ENCODE measurements at regions not wholly inside any gene's neighbourhood (a gene's known extent, or its start where the extent isn't known, plus 50 kb on each side); places are given as distances from the start of the nearest gene placed in this dataset.

DNA sequence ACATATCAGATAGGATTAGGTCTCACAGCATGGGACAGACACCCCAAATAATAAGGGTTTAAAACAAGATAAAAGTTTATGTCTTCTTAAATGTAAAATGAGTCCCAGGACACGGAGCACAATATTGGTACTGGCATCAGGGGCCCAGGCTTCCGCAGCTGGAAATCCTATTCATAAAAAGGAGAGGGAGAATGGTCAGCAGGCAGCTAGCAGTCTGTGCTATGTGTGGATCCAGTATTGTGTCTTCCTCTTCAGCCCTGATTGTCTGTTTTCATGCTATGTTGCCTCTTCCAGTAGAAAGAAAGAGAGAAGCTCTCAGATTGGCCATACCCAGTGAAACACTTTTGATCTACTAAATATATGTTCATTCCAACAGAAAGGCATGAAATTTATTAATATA, 319.3 kb upstream of the SLCO3A1 start:
- FAIRE-seq = no peak
- H4K20me1 ChIP-seq (ENCODE audit: control insufficient read depth, extremely low read depth, insufficient read depth, low read length) = no peaks in the 10 kb centered on the region

DNA sequence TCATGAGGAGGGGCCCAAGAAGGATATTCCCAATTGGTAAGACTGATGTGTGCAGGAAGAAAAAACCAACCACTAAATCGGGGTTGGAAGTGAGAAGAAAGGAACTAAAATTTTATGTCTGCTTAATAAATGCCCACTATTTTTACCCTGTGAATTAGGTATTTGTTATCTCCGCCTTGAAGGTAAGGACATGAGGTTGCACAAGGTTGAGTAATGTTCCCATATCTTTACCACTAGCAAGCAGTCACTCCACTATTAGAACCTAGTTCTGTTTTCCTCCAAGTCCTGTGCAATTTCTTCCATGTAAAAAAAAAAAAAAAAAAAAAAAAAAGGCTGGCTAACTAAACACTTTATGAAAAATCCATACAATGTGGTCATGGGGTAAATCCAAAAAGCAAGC, 318.5 kb upstream of the SLCO3A1 start:
- H3K4me3 ChIP-seq (ENCODE audit: control insufficient read depth in 2 of 3, extremely low read depth in 1 of 3, insufficient read depth in 2 of 3, low read depth in 1 of 3, low read length in 3 of 3) = no peak overlapping the region
- FAIRE-seq (no peak), DNase-seq (ENCODE audit: low read depth, low spot score) (no peak)
- H3K9me3 ChIP-seq (ENCODE audit: control insufficient read depth, low read depth, low read length) = no peaks in the 10 kb centered on the region
- H3K27me3 ChIP-seq (ENCODE audit: control insufficient read depth, extremely low read depth, insufficient read depth, low read length) = no peaks in the 10 kb centered on the region
- H4K20me1 ChIP-seq (ENCODE audit: control insufficient read depth, extremely low read depth, insufficient read depth, low read length) = no peaks in the 10 kb centered on the region
- H3K9me1 ChIP-seq (ENCODE audit: control insufficient read depth, extremely low read depth, insufficient read depth, low read length) = no peaks in the 10 kb centered on the region
- no peak overlapping the region for H3K9ac ChIP-seq (ENCODE audit: control insufficient read depth, extremely low read depth, insufficient read depth, low read length)
- no peaks in the 10 kb centered on the region for H3K4me1 ChIP-seq (ENCODE audit: control insufficient read depth, extremely low read depth, insufficient read depth, low read length)
- H3K36me3 ChIP-seq (ENCODE audit: control insufficient read depth in 2 of 2, extremely low read depth in 1 of 2, insufficient read depth in 2 of 2, low read length in 2 of 2) = no peaks in the 10 kb centered on the region
- no peaks in the 10 kb centered on the region for H3K79me2 ChIP-seq (ENCODE audit: control insufficient read depth, insufficient read depth, low read length)
- no peak for TF ChIP-seq EZH2 (IDR thresholded peaks at IDR 0.05; ENCODE audit: low read length)
- TF ChIP-seq, protein P1, sequence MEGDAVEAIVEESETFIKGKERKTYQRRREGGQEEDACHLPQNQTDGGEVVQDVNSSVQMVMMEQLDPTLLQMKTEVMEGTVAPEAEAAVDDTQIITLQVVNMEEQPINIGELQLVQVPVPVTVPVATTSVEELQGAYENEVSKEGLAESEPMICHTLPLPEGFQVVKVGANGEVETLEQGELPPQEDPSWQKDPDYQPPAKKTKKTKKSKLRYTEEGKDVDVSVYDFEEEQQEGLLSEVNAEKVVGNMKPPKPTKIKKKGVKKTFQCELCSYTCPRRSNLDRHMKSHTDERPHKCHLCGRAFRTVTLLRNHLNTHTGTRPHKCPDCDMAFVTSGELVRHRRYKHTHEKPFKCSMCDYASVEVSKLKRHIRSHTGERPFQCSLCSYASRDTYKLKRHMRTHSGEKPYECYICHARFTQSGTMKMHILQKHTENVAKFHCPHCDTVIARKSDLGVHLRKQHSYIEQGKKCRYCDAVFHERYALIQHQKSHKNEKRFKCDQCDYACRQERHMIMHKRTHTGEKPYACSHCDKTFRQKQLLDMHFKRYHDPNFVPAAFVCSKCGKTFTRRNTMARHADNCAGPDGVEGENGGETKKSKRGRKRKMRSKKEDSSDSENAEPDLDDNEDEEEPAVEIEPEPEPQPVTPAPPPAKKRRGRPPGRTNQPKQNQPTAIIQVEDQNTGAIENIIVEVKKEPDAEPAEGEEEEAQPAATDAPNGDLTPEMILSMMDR (optimal IDR thresholded peaks at IDR 0.05 in 1 of 3, IDR thresholded peaks at IDR 0.05 in 1 of 3, conservative IDR thresholded peaks at IDR 0.05 in 1 of 3; ENCODE audit: extremely low read depth in 1 of 3, insufficient read depth in 2 of 3, low read length in 3 of 3) = no peak
- no peak overlapping the region for H3K27ac ChIP-seq (ENCODE audit: control insufficient read depth, insufficient read depth, low read length)
- H2AFZ ChIP-seq (ENCODE audit: control insufficient read depth, low read length) = no peak overlapping the region
- H3K4me2 ChIP-seq (ENCODE audit: control insufficient read depth, extremely low read depth, insufficient read depth, low read depth, low read length) = no peak overlapping the region
- dilution Hi-C loops (cut with MboI; ENCODE audit: extremely low pct_ligation_motif_present, low sequenced_read_pairs) = no loop called here

More for the DNA sequence above, 319.3 kb upstream of the SLCO3A1 start:
- TF ChIP-seq, protein P1 (optimal IDR thresholded peaks at IDR 0.05 in 1 of 3, IDR thresholded peaks at IDR 0.05 in 1 of 3, conservative IDR thresholded peaks at IDR 0.05 in 1 of 3; ENCODE audit: extremely low read depth in 1 of 3, insufficient read depth in 2 of 3, low read length in 3 of 3) = no peak
- TF ChIP-seq EZH2 (IDR thresholded peaks at IDR 0.05; ENCODE audit: low read length) = no peak
- H3K9ac ChIP-seq (ENCODE audit: control insufficient read depth, extremely low read depth, insufficient read depth, low read length) = no peak overlapping the region
- no peaks in the 10 kb centered on the region for H3K4me1 ChIP-seq (ENCODE audit: control insufficient read depth, extremely low read depth, insufficient read depth, low read length)
- no peak overlapping the region for H3K4me2 ChIP-seq (ENCODE audit: control insufficient read depth, extremely low read depth, insufficient read depth, low read depth, low read length)
- dilution Hi-C loops (cut with MboI; ENCODE audit: extremely low pct_ligation_motif_present, low sequenced_read_pairs) = no loop called here
- H3K79me2 ChIP-seq (ENCODE audit: control insufficient read depth, insufficient read depth, low read length) = no peaks in the 10 kb centered on the region
- H3K4me3 ChIP-seq (ENCODE audit: control insufficient read depth in 2 of 3, extremely low read depth in 1 of 3, insufficient read depth in 2 of 3, low read depth in 1 of 3, low read length in 3 of 3) = no peak overlapping the region
- DNase-seq (ENCODE audit: low read depth, low spot score) = no peak
- H2AFZ ChIP-seq (ENCODE audit: control insufficient read depth, low read length) = no peak overlapping the region
- no peaks in the 10 kb centered on the region for H3K9me3 ChIP-seq (ENCODE audit: control insufficient read depth, low read depth, low read length)
- no peaks in the 10 kb centered on the region for H3K9me1 ChIP-seq (ENCODE audit: control insufficient read depth, extremely low read depth, insufficient read depth, low read length)
- H3K27ac ChIP-seq (ENCODE audit: control insufficient read depth, insufficient read depth, low read length) = no peak overlapping the region
- H3K36me3 ChIP-seq (ENCODE audit: control insufficient read depth in 2 of 2, extremely low read depth in 1 of 2, insufficient read depth in 2 of 2, low read length in 2 of 2) = no peaks in the 10 kb centered on the region
- no peaks in the 10 kb centered on the region for H3K27me3 ChIP-seq (ENCODE audit: control insufficient read depth, extremely low read depth, insufficient read depth, low read length)

All from keratinocyte (primary cell).